ENCODE measurements at regions not wholly inside any gene's neighbourhood (a gene's known extent, or its start where the extent isn't known, plus 50 kb on each side); places are given as distances from the start of the nearest gene placed in this dataset.

DNA sequence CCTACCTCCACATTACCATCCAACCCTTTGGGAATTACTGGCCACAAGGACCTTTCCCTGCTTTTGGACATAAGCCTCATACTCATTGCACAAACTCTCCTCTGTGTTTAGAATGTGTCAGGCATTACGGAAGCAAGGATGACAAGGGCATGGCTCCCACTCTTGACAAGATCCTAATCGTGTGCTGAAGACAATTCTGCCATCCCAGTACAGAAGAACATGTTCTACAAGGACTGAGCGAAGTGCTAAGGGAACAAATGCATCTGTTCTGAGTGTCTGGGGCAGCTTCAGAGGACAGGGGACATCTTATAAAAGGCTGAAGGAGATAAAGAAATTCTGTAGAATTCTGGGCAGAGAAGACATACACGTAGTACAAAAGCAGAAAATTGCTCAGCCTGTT is 378.5 kb upstream of the CAMK1G start:
- peaks cover 5% of the 10 kb centered on the region for H3K4me1 ChIP-seq (ENCODE audit: control insufficient read depth, low read depth, low read length)
- no peaks in the 10 kb centered on the region for H3K36me3 ChIP-seq (ENCODE audit: control insufficient read depth, insufficient read depth, low read length)
- no peak overlapping the region for H3K4me3 ChIP-seq (ENCODE audit: low read length)
- peak overlapping the region; percentile 43 for H2AK5ac ChIP-seq (ENCODE audit: low read length)
- no peak overlapping the region for H3K18ac ChIP-seq (ENCODE audit: low read length)
- no peak overlapping the region for H2BK15ac ChIP-seq (replicated peaks; ENCODE audit: low read depth)
- no peak overlapping the region for H3K27ac ChIP-seq (ENCODE audit: low read depth, low read length)
- H3K4me2 ChIP-seq (ENCODE audit: low read length): no peak overlapping the region
- H2BK120ac ChIP-seq (ENCODE audit: low read depth, low read length): no peak overlapping the region
- no peak overlapping the region for H4K5ac ChIP-seq (ENCODE audit: low read length)
- no peak overlapping the region for H3K23ac ChIP-seq (ENCODE audit: low read length)
- H3K4ac ChIP-seq (ENCODE audit: low read depth, low read length): no peak overlapping the region
- H3K79me1 ChIP-seq (ENCODE audit: low read length): no peaks in the 10 kb centered on the region
- WGBS (ENCODE audit: extremely low coverage, insufficient coverage, low lambda C conversion rate): no CpG with 5 or more reads among the region's 4 CpGs
- no peak overlapping the region for H3K56ac ChIP-seq (ENCODE audit: low read length)
- H2BK5ac ChIP-seq (ENCODE audit: low read length): no peak overlapping the region
- no peak for DNase-seq
- no peak overlapping the region for H3K9ac ChIP-seq (ENCODE audit: low read length)
- H3K79me2 ChIP-seq (ENCODE audit: control insufficient read depth, insufficient read depth, low read length): no peaks in the 10 kb centered on the region
- H4K8ac ChIP-seq (ENCODE audit: low read depth, low read length): no peak overlapping the region
- no peaks in the 10 kb centered on the region for H3K27me3 ChIP-seq (ENCODE audit: insufficient read depth, low read length, poor library complexity)

DNA sequence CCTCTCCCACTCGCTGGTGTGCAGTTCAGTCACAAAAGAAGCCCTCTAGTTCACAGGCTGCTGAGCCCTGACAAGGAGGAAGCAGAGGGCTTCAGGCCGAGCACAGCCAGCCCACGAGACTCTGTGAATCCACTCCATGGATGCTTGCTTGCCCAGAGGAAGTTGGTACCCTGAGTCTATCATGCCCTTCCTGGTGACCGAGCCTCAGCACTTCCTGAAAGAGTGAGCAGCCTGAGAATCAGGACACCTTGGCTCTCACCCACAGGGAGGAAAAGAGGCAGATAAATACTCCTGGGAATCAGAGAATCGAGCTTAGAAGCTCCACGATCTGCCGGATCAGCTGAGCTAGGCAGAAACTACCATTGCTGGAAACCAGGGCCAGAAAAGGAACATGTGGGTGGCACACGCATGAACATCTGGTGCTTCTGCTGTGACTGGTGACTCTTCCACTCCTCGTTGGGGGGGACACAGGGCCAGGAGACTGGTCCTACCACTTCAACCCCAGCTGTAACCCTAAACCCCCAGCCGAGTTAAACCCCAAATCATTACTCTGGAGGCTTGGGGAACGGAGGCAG is 376.3 kb upstream of the CAMK1G start:
- Histone ChIP-seq H3K27me3 (ENCODE audit: insufficient read depth, low read length, poor library complexity) (no peaks in the 10 kb centered on the region), H3K4ac (ENCODE audit: low read depth, low read length) (peak overlapping the region; percentile 1), H3K27ac (ENCODE audit: low read depth, low read length) (no peak overlapping the region), H3K36me3 (ENCODE audit: control insufficient read depth, insufficient read depth, low read length) (no peaks in the 10 kb centered on the region), H3K4me1 (ENCODE audit: control insufficient read depth, low read depth, low read length) (peaks cover 5% of the 10 kb centered on the region), H4K8ac (ENCODE audit: low read depth, low read length) (no peak overlapping the region), H2BK15ac (replicated peaks; ENCODE audit: low read depth) (no peak overlapping the region), H3K4me3 (ENCODE audit: low read length) (no peak overlapping the region), H3K79me1 (ENCODE audit: low read length) (no peaks in the 10 kb centered on the region), H2BK120ac (ENCODE audit: low read depth, low read length) (no peak overlapping the region), H3K23ac (ENCODE audit: low read length) (peak overlapping the region; percentile 96), H2BK5ac (ENCODE audit: low read length) (peak overlapping the region; percentile 51), H4K5ac (ENCODE audit: low read length) (peak overlapping the region; percentile 85), H3K9ac (ENCODE audit: low read length) (peak overlapping the region; percentile 65), H3K4me2 (ENCODE audit: low read length) (no peak overlapping the region), H3K79me2 (ENCODE audit: control insufficient read depth, insufficient read depth, low read length) (no peaks in the 10 kb centered on the region), H3K18ac (ENCODE audit: low read length) (no peak overlapping the region), H3K56ac (ENCODE audit: low read length) (peak overlapping the region; percentile 85), H2AK5ac (ENCODE audit: low read length) (peak overlapping the region; percentile 55)
- DNase-seq: no peak
- no CpG with 5 or more reads among the region's 11 CpGs for WGBS (ENCODE audit: extremely low coverage, insufficient coverage, low lambda C conversion rate)

DNA sequence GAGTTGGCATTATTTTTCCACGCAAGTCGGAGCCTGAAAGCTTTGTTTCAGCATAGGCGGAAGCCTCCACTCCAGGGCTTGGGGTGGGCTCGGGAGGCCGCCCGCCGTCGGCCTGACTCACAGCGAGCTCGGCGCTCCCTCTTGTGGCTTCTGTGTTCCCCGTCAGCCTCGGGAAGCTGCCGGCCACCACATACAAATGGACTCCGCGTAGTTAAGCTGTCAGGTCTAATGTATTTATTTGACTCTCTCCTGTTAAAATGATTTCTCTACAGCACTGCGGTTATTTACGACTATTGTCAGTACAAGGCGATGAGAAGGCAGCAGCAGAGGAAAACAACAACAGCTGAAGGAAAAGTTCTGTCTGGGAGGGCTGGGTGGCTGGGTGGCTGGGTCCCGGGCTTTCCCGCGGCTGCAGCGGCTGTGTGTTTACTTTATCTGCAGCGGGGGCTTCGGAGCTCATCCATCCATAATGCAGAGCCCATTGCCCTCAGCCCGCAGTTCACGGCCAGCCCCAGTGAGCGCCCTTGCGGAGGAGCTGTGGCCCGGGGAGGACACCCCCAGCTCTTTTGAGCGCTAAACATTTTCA is 375.7 kb upstream of the CAMK1G start:
- DNase-seq: peak; percentile 84
- H3K4me3 ChIP-seq (ENCODE audit: low read length): peak overlapping the region; percentile 31
- H3K27me3 ChIP-seq (ENCODE audit: insufficient read depth, low read length, poor library complexity): no peaks in the 10 kb centered on the region
- peak overlapping the region; percentile 80 for H3K4me2 ChIP-seq (ENCODE audit: low read length)
- no peak overlapping the region for H3K18ac ChIP-seq (ENCODE audit: low read length)
- H4K5ac ChIP-seq (ENCODE audit: low read length): peak overlapping the region; percentile 85
- no peak overlapping the region for H4K8ac ChIP-seq (ENCODE audit: low read depth, low read length)
- no peak overlapping the region for H3K23ac ChIP-seq (ENCODE audit: low read length)
- H2BK120ac ChIP-seq (ENCODE audit: low read depth, low read length): no peak overlapping the region
- H3K79me1 ChIP-seq (ENCODE audit: low read length): no peaks in the 10 kb centered on the region
- no peak overlapping the region for H3K4ac ChIP-seq (ENCODE audit: low read depth, low read length)
- H3K9ac ChIP-seq (ENCODE audit: low read length): peak overlapping the region; percentile 73
- no peak overlapping the region for H3K27ac ChIP-seq (ENCODE audit: low read depth, low read length)
- WGBS (ENCODE audit: extremely low coverage, insufficient coverage, low lambda C conversion rate): no CpG with 5 or more reads among the region's 31 CpGs
- no peaks in the 10 kb centered on the region for H3K36me3 ChIP-seq (ENCODE audit: control insufficient read depth, insufficient read depth, low read length)
- H3K79me2 ChIP-seq (ENCODE audit: control insufficient read depth, insufficient read depth, low read length): no peaks in the 10 kb centered on the region
- H2AK5ac ChIP-seq (ENCODE audit: low read length): no peak overlapping the region
- no peak overlapping the region for H2BK5ac ChIP-seq (ENCODE audit: low read length)
- peaks cover 5% of the 10 kb centered on the region for H3K4me1 ChIP-seq (ENCODE audit: control insufficient read depth, low read depth, low read length)
- no peak overlapping the region for H2BK15ac ChIP-seq (replicated peaks; ENCODE audit: low read depth)
- H3K56ac ChIP-seq (ENCODE audit: low read length): peak overlapping the region; percentile 85

DNA sequence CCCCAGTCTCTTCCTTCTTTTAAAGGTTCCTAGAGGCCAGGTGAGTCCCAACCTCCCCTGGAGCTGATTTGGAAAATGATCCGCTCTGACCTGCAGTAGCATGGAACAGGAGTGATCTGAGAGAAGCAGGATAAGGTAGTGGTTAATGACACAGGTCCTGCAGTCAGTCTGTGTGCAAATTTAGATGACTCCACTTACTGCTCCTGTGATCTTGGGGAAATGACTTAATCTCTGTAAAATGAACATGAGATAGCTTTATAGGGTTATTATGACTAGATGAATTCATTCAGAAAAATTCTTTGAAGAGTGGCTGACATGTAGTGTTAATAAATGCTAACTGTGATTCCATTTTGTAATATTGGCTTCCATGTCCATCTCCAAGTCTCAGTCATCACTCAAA is 374.9 kb upstream of the CAMK1G start:
- no peaks in the 10 kb centered on the region for H3K27me3 ChIP-seq (ENCODE audit: insufficient read depth, low read length, poor library complexity)
- no CpG with 5 or more reads among the region's 1 CpG for WGBS (ENCODE audit: extremely low coverage, insufficient coverage, low lambda C conversion rate)
- H3K4ac ChIP-seq (ENCODE audit: low read depth, low read length): no peak overlapping the region
- H3K4me1 ChIP-seq (ENCODE audit: control insufficient read depth, low read depth, low read length): peaks cover 5% of the 10 kb centered on the region
- H3K23ac ChIP-seq (ENCODE audit: low read length): no peak overlapping the region
- H3K4me2 ChIP-seq (ENCODE audit: low read length): no peak overlapping the region
- H2BK15ac ChIP-seq (replicated peaks; ENCODE audit: low read depth): no peak overlapping the region
- no peak overlapping the region for H3K27ac ChIP-seq (ENCODE audit: low read depth, low read length)
- H4K8ac ChIP-seq (ENCODE audit: low read depth, low read length): no peak overlapping the region
- H3K36me3 ChIP-seq (ENCODE audit: control insufficient read depth, insufficient read depth, low read length): no peaks in the 10 kb centered on the region
- H3K4me3 ChIP-seq (ENCODE audit: low read length): no peak overlapping the region
- H2AK5ac ChIP-seq (ENCODE audit: low read length): no peak overlapping the region
- H4K5ac ChIP-seq (ENCODE audit: low read length): no peak overlapping the region
- no peak overlapping the region for H2BK120ac ChIP-seq (ENCODE audit: low read depth, low read length)
- H3K79me1 ChIP-seq (ENCODE audit: low read length): no peaks in the 10 kb centered on the region
- H3K56ac ChIP-seq (ENCODE audit: low read length): no peak overlapping the region
- H3K18ac ChIP-seq (ENCODE audit: low read length): no peak overlapping the region
- H3K9ac ChIP-seq (ENCODE audit: low read length): no peak overlapping the region
- DNase-seq: no peak
- no peak overlapping the region for H2BK5ac ChIP-seq (ENCODE audit: low read length)
- H3K79me2 ChIP-seq (ENCODE audit: control insufficient read depth, insufficient read depth, low read length): no peaks in the 10 kb centered on the region

DNA sequence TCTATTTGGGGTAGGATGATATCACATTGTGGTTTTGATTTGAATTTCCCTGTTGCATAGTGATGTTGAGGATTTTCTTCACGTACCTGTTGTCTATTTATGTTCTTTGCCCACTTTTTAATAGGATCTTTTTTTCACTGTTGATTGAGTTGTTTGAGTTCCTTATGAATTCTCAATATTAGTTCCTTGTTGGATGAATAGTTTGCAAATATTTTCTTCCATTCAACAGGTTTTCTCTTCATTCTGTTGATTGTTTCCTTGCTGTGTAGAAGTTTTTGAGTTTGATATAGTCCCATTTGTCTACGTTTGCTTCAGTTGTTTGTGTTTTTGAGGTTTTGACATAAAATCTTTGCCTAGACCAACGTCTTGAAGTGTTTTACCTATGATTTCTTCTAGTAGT is 369.5 kb upstream of the CAMK1G start:
- no peak overlapping the region for H4K5ac ChIP-seq (ENCODE audit: low read length)
- H3K79me1 ChIP-seq (ENCODE audit: low read length): no peaks in the 10 kb centered on the region
- WGBS (ENCODE audit: extremely low coverage, insufficient coverage, low lambda C conversion rate): no CpG with 5 or more reads among the region's 3 CpGs
- no peak overlapping the region for H2BK15ac ChIP-seq (replicated peaks; ENCODE audit: low read depth)
- H3K4ac ChIP-seq (ENCODE audit: low read depth, low read length): no peak overlapping the region
- H3K23ac ChIP-seq (ENCODE audit: low read length): no peak overlapping the region
- H3K36me3 ChIP-seq (ENCODE audit: control insufficient read depth, insufficient read depth, low read length): no peaks in the 10 kb centered on the region
- H2AK5ac ChIP-seq (ENCODE audit: low read length): no peak overlapping the region
- no peak overlapping the region for H2BK5ac ChIP-seq (ENCODE audit: low read length)
- H3K4me1 ChIP-seq (ENCODE audit: control insufficient read depth, low read depth, low read length): no peaks in the 10 kb centered on the region
- H3K4me3 ChIP-seq (ENCODE audit: low read length): no peak overlapping the region
- H3K27me3 ChIP-seq (ENCODE audit: insufficient read depth, low read length, poor library complexity): no peaks in the 10 kb centered on the region
- H3K18ac ChIP-seq (ENCODE audit: low read length): no peak overlapping the region
- H3K27ac ChIP-seq (ENCODE audit: low read depth, low read length): no peak overlapping the region
- no peak overlapping the region for H2BK120ac ChIP-seq (ENCODE audit: low read depth, low read length)
- H3K79me2 ChIP-seq (ENCODE audit: control insufficient read depth, insufficient read depth, low read length): no peaks in the 10 kb centered on the region
- no peak overlapping the region for H4K8ac ChIP-seq (ENCODE audit: low read depth, low read length)
- no peak overlapping the region for H3K56ac ChIP-seq (ENCODE audit: low read length)
- H3K4me2 ChIP-seq (ENCODE audit: low read length): no peak overlapping the region
- no peak overlapping the region for H3K9ac ChIP-seq (ENCODE audit: low read length)
- DNase-seq: no peak

DNA sequence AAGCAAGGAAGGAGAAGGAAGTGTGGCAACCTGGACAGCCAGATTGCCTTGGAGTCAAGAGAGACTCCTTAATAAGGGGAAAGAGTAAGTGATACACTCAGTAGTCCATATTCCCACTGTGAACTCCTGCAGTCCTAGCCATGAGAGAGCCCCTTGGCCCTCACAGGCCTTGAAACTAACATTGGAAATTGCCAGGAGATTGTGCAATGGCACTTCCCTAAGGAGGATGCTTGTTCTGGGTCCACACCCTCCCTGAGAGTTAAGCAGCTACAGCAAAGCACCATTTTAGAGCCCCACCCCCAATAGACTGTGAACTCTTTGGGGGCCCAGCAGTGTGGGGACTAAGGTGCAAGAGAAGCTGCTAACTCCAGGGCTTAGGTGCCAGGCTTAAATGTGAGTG is 367.7 kb upstream of the CAMK1G start:
- no peak for DNase-seq

More for the DNA sequence above, 367.7 kb upstream of the CAMK1G start:
- no peak overlapping the region for H3K56ac ChIP-seq (ENCODE audit: low read length)
- H3K27ac ChIP-seq (ENCODE audit: low read depth, low read length): no peak overlapping the region
- no peak overlapping the region for H2BK15ac ChIP-seq (replicated peaks; ENCODE audit: low read depth)
- no peak overlapping the region for H2BK120ac ChIP-seq (ENCODE audit: low read depth, low read length)
- no peak overlapping the region for H2AK5ac ChIP-seq (ENCODE audit: low read length)
- H3K79me1 ChIP-seq (ENCODE audit: low read length): no peaks in the 10 kb centered on the region
- no peak overlapping the region for H4K8ac ChIP-seq (ENCODE audit: low read depth, low read length)
- H3K79me2 ChIP-seq (ENCODE audit: control insufficient read depth, insufficient read depth, low read length): no peaks in the 10 kb centered on the region
- no peak overlapping the region for H3K9ac ChIP-seq (ENCODE audit: low read length)
- no peaks in the 10 kb centered on the region for H3K4me1 ChIP-seq (ENCODE audit: control insufficient read depth, low read depth, low read length)
- H4K5ac ChIP-seq (ENCODE audit: low read length): no peak overlapping the region
- no peak overlapping the region for H3K4ac ChIP-seq (ENCODE audit: low read depth, low read length)
- no peak overlapping the region for H3K23ac ChIP-seq (ENCODE audit: low read length)
- H3K27me3 ChIP-seq (ENCODE audit: insufficient read depth, low read length, poor library complexity): no peaks in the 10 kb centered on the region
- H2BK5ac ChIP-seq (ENCODE audit: low read length): no peak overlapping the region
- no peaks in the 10 kb centered on the region for H3K36me3 ChIP-seq (ENCODE audit: control insufficient read depth, insufficient read depth, low read length)
- H3K4me3 ChIP-seq (ENCODE audit: low read length): no peak overlapping the region
- no peak overlapping the region for H3K4me2 ChIP-seq (ENCODE audit: low read length)
- H3K18ac ChIP-seq (ENCODE audit: low read length): no peak overlapping the region
